Stomach smooth muscle (tissue), 2 donors: ENCODE measurements at regions not wholly inside any gene's neighbourhood (a gene's known extent, or its start where the extent isn't known, plus 50 kb on each side); places are given as distances from the start of the nearest gene placed in this dataset.

Source experiments
- H3K27ac ChIP-seq: one replicate; pipeline ENCODE4 v1.7.0; 2013; ENCODE audit warnings: mild to moderate bottlenecking, low read length, inconsistent platforms
- H3K27me3 ChIP-seq, 2 donors: one replicate each; pipeline ENCODE4 v1.7.0; 2013; ENCODE audit warnings: low read length in 2 of 2; ENCODE audit not compliant: insufficient read depth in 2 of 2, control insufficient read depth in 1 of 2
- H3K36me3 ChIP-seq, 2 donors: one replicate each; pipeline ENCODE4 v1.7.0; 2013; ENCODE audit warnings: low read length in 2 of 2; ENCODE audit not compliant: control insufficient read depth in 2 of 2, insufficient read depth in 2 of 2
- H3K4me1 ChIP-seq: one replicate; pipeline ENCODE4 v1.7.0; 2013; ENCODE audit warnings: low read length; ENCODE audit not compliant: control insufficient read depth, insufficient read depth
- H3K4me3 ChIP-seq, 2 donors: one replicate each; pipeline ENCODE4 v1.7.0; 2013; ENCODE audit warnings: low read length in 2 of 2
- H3K9ac ChIP-seq, 2 donors: one replicate each; pipeline ENCODE4 v1.7.0; 2013; ENCODE audit warnings: low read length in 2 of 2, mild to moderate bottlenecking in 1 of 2
- H3K9me3 ChIP-seq, 2 donors: one replicate each; pipeline ENCODE4 v1.7.0; 2013; ENCODE audit warnings: low read length in 2 of 2; ENCODE audit not compliant: control insufficient read depth in 2 of 2
- donor health status: healthy.
- donor health status: Pancreatic carcinoma.

- no peaks in the 10 kb centered on the region for H3K27me3 ChIP-seq
- no peak overlapping the region for H3K9ac ChIP-seq
- no peaks in the 10 kb centered on the region for H3K4me1 ChIP-seq
- H3K9me3 ChIP-seq = no peaks in the 10 kb centered on the region
- no peak overlapping the region for H3K4me3 ChIP-seq
- H3K27ac ChIP-seq = no peak overlapping the region
- no peaks in the 10 kb centered on the region for H3K36me3 ChIP-seq
These were observed 142.3 kb upstream of the CPNE8 start for GRCh38 chr12:39047539-39048262.

- H3K9me3 ChIP-seq = no peaks in the 10 kb centered on the region
- H3K4me3 ChIP-seq = no peak overlapping the region
- H3K4me1 ChIP-seq = no peaks in the 10 kb centered on the region
- no peak overlapping the region for H3K27ac ChIP-seq
- H3K36me3 ChIP-seq = no peaks in the 10 kb centered on the region
- H3K9ac ChIP-seq = no peak overlapping the region
- H3K27me3 ChIP-seq = no peaks in the 10 kb centered on the region
These were observed 139.4 kb upstream of the CPNE8 start for GRCh38 chr12:39044754-39045153.

- Histone ChIP-seq H3K27ac (no peak overlapping the region), H3K27me3 (no peaks in the 10 kb centered on the region), H3K4me1 (no peaks in the 10 kb centered on the region)
These were observed 138.0 kb upstream of the CPNE8 start for GRCh38 chr12:39043424-39043822.

GRCh38 chr12:39040275-39040674 lies 134.9 kb upstream of the CPNE8 start:
- H3K9me3 ChIP-seq = no peaks in the 10 kb centered on the region

More at GRCh38 chr12:39043424-39043822, 138.0 kb upstream of the CPNE8 start:
- H3K9ac ChIP-seq = no peak overlapping the region
- H3K4me3 ChIP-seq = no peak overlapping the region
- H3K9me3 ChIP-seq = no peaks in the 10 kb centered on the region
- no peaks in the 10 kb centered on the region for H3K36me3 ChIP-seq

GRCh38 chr12:39037115-39037514 lies 131.7 kb upstream of the CPNE8 start:
- no peaks in the 10 kb centered on the region for H3K9me3 ChIP-seq

More at GRCh38 chr12:39040275-39040674, 134.9 kb upstream of the CPNE8 start:
- H3K27ac ChIP-seq = no peak overlapping the region
- H3K27me3 ChIP-seq = no peaks in the 10 kb centered on the region
- H3K36me3 ChIP-seq = no peaks in the 10 kb centered on the region
- no peak overlapping the region for H3K9ac ChIP-seq
- H3K4me1 ChIP-seq = no peaks in the 10 kb centered on the region
- H3K4me3 ChIP-seq = no peak overlapping the region

GRCh38 chr12:39036105-39036504 lies 130.7 kb upstream of the CPNE8 start:
- Histone ChIP-seq H3K4me3 (no peak overlapping the region), H3K27me3 (no peaks in the 10 kb centered on the region), H3K9me3 (no peaks in the 10 kb centered on the region), H3K27ac (no peak overlapping the region), H3K4me1 (no peaks in the 10 kb centered on the region), H3K36me3 (no peaks in the 10 kb centered on the region), H3K9ac (no peak overlapping the region)

More at GRCh38 chr12:39037115-39037514, 131.7 kb upstream of the CPNE8 start:
- no peaks in the 10 kb centered on the region for H3K27me3 ChIP-seq
- no peaks in the 10 kb centered on the region for H3K36me3 ChIP-seq
- H3K9ac ChIP-seq = no peak overlapping the region
- no peak overlapping the region for H3K27ac ChIP-seq
- H3K4me1 ChIP-seq = no peaks in the 10 kb centered on the region
- no peak overlapping the region for H3K4me3 ChIP-seq

GRCh38 chr12:39033782-39034181 lies 128.4 kb upstream of the CPNE8 start:
- Histone ChIP-seq H3K9me3 (no peaks in the 10 kb centered on the region), H3K4me3 (no peak overlapping the region), H3K9ac (no peak overlapping the region), H3K27ac (no peak overlapping the region), H3K4me1 (no peaks in the 10 kb centered on the region), H3K27me3 (no peaks in the 10 kb centered on the region), H3K36me3 (no peaks in the 10 kb centered on the region)

GRCh38 chr12:39032448-39032847 lies 127.1 kb upstream of the CPNE8 start:
- Histone ChIP-seq H3K27me3 (no peaks in the 10 kb centered on the region), H3K4me1 (no peaks in the 10 kb centered on the region), H3K27ac (no peak overlapping the region), H3K4me3 (no peak overlapping the region), H3K36me3 (no peaks in the 10 kb centered on the region), H3K9me3 (no peaks in the 10 kb centered on the region), H3K9ac (no peak overlapping the region)

- Histone ChIP-seq H3K4me1 (no peaks in the 10 kb centered on the region), H3K27ac (no peak overlapping the region), H3K27me3 (no peaks in the 10 kb centered on the region), H3K36me3 (no peaks in the 10 kb centered on the region), H3K9me3 (no peaks in the 10 kb centered on the region), H3K4me3 (no peak overlapping the region), H3K9ac (no peak overlapping the region)
These were observed 126.6 kb upstream of the CPNE8 start for GRCh38 chr12:39032034-39032433.

GRCh38 chr12:39028382-39028781 lies 123.0 kb upstream of the CPNE8 start:
- Histone ChIP-seq H3K27ac (no peak overlapping the region), H3K9ac (no peak overlapping the region), H3K36me3 (no peaks in the 10 kb centered on the region), H3K4me1 (no peaks in the 10 kb centered on the region), H3K4me3 (no peak overlapping the region), H3K27me3 (no peaks in the 10 kb centered on the region), H3K9me3 (no peaks in the 10 kb centered on the region)

GRCh38 chr12:39012870-39013269 lies 107.5 kb upstream of the CPNE8 start:
- H3K9me3 ChIP-seq = no peaks in the 10 kb centered on the region
- no peak overlapping the region for H3K27ac ChIP-seq
- H3K27me3 ChIP-seq = no peaks in the 10 kb centered on the region
- no peaks in the 10 kb centered on the region for H3K4me1 ChIP-seq
- H3K9ac ChIP-seq = no peak overlapping the region
- H3K36me3 ChIP-seq = no peaks in the 10 kb centered on the region
- H3K4me3 ChIP-seq = no peak overlapping the region
